ENCODE measurements at regions not wholly inside any gene's neighbourhood (a gene's known extent, or its start where the extent isn't known, plus 50 kb on each side); places are given as distances from the start of the nearest gene placed in this dataset.
"Not testable (repeated sequence)": the region's sequence is repeated elsewhere in the genome, so short reads cannot be mapped to it uniquely, and the experiment has no call there.

DNA sequence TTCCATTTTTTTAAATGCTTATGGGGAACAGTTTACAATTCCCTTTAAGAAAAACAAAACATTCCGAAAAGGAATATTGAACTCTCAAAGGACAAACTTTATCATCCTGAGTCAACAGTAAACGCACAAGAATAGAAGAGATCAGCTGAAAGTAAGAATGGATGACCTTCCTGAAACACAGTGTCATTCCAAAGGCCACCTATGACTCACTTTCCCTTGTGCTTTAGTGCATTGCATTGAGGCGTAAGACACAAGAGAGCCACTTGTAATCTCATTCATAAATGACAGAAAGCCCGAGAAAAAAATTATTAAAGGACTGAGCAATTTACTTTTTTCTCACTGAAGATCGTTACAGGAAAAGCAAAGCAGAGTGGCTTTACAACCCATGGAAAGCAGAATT is 1062.4 kb upstream of the DIAPH2 start:
- DNase-seq, result no peak

DNA sequence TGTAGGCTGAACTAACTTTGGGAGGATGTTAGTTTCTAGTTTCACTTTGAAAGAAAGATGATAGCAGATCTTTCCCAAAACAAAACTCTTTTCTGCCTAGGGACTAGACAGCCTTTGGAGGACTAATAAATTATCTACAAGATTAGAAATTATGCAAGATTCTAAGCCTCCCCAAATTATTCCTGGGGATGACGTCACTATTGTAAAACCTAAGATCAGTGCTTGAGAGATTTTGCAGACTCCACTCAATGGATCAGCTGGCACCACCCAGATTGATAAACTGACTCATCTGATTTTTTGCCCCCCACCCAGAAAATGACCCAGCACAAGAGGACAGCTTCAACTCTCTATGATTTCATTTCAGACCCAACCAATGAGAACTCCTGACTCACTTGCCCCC is 1057.9 kb upstream of the DIAPH2 start:
- DNase-seq, result no peak

DNA sequence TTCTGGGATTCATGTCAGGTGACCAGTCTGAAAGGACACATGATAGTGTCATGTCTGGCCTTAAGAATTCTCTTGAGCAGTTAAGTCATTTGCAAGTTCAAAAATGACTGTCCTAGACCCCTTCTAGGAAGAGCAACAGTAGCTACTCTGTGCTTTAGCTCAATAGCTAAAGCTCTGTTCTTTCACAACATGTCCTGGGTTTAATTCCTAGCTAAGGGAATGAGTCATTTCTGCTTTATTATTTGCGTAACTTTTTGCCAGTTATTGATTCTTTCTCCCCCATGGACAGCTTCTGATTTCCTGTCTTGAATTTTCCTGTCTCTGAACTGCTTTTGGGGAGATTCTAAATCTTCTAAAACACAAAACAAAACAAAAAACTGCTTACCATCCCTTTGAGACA is 1055.8 kb upstream of the DIAPH2 start:
- no peak for DNase-seq

DNA sequence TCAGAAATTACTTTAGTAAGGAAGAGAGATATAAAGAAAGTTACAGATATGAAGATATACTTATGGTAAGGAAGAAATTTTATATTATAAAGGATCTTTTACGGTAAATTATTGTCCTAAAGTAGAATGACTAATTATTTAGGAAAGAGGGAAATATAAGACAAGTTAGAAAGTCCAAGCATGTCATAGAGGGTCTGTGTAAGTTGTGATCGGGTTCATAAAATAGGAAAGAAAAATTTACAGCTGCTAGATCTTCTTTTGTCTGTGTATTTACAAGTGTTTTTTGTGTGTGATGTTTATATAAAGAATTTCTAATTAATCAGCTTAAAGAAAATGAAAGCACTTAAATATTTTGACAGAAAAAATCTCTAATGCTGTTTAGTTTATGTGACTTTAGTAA is 1054.9 kb upstream of the DIAPH2 start:
- no peak for DNase-seq

DNA sequence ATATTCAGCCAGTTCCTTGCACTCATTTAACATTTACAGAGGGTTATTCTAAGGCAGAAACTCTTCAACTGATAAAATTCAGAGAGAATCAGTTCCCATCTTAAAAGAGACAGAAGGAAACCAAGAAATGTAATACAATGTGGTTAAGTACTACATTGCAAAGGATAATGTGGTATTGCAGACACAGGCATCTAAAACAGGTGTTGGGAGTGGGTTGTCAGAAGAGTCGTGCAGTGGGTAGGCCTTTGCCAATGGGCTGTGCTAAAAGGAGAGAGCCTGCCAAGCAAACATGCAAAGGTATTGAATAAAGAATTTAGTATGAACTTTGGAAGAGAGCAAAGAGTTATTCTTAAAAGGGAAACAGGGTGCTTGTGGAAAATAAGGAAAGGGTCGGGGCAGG is 1044.4 kb upstream of the DIAPH2 start:
- no peak for DNase-seq

DNA sequence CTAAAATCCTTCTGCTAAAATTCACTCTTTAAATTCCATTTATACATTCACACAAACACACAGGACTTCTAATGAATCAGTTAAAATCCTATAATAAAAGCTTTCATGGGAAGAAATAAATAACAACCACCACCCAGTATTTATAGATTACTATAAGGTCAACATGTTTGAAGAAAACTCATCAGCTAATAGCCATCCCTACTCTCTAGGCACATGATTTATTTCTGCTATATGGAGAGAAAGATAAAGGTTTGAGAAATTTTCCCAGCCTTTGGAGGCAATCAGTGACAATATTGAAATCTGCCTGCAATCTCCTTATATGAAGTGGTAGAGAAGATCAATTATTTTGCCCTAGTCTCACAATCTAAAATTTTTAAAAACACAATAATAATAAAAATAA is 1038.9 kb upstream of the DIAPH2 start:
- DNase-seq, result no peak

DNA sequence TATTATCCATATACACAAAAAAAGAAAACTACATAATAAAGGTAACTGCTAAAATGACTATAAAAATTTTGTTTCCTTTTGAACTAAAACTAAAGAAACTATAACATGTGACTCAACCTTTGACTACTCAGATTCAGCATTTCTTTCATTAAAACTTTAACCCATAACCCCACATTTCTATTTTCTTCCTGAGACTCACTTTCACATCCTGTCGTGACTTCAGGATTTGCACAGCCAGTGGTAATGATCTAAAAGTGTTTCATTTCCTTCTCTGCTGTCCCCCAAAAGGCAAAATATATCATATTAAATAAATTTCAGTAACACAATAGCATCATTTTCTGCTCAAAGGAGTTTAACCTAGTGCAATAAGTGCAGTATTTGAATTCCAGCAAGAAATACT is 1022.4 kb upstream of the DIAPH2 start:
- no peak for DNase-seq

DNA sequence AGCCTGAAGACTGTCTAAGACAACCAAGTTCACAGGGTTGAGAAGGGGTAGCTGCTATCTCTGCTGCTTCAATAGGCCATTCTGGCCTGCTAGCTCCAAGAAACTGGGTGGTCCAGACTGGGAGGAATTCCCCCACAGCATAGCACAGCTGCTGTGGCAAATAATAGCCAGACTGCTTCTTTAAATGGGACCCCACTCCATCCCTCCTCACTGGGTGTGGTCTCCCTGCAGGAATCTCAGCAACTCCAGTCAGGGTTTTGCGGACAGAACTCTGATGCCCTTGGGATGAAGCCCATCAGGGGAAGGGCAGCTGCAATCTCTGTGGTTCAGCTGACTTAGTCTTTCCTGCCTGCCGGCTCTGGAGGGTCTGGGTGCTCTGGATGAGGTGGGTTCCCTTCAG is 1018.6 kb upstream of the DIAPH2 start:
- no peak for DNase-seq

DNA sequence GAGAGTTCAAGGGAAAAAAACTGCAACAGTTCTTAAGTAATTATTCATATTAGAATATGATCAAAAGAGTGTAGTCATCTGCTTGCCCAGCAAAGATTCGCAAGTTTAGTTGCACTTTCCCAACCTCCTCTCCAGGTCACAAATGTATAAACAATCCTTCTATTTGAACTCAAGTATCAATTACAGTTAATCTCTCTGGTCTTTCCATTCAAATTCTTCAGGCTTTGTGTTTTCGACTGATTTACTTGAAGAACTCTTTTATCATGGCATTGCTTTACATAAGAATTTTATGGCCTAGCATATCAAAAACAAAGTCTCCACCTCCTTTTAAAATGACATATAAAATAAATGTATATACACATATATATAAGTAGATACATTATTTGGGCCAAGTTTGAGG is 1009.6 kb upstream of the DIAPH2 start:
- no peak for DNase-seq

DNA sequence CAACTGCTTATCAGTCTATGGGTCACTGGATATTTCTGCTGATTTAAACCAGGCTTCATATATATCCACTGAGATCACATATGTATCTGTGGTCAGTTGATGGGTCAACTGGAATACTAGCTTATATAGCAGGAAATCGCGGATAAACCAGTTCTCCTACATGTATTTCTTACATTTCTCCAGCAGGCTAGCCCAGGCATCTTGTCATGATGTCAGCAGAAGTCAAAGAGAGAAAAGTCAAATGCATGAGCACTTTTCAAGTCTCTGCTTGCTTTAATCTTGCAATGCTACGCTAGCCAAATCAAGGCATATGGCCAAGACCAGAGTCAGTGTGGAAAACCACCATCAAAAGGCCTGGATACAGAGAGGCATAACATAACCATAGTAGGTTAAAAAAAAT is 1008.8 kb upstream of the DIAPH2 start:
- no peak for DNase-seq

DNA sequence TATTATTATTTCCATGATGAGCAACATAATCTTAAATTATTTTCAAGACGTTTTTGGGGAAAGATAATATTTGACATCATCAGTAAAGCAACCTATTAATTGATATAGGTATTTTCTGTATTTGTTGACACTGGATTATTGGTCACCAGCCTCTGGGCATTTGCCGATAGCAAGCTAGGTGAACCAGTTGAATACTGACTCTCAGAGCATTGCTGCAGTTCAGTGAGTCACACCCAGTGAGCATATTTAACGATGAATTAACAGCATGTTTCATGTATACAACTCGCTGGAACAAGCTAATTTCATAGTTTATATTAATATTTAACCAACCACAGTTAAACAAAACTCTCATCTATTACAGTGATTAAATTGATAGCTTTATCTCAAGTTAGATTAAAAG is 1006.0 kb upstream of the DIAPH2 start:
- no peak for DNase-seq

DNA sequence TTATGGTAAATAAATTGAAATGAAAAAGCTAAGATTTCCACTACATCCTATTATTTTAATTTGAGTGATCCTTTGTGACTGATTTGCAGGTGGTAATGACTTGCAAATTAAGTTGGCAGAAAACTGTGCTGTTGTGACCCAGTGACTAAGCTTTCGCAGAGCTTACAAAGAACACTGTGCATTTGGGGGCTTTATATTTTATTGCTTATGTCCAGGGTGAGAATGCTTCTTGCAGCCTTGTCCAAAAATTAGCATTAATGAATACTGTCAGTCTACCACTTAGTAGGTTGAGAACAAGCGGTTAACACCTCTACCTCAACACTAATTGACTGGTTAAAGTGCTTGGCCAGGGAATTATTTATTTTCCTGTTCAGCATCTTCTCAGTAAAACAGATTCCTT is 991.3 kb upstream of the DIAPH2 start:
- DNase-seq, result no peak

DNA sequence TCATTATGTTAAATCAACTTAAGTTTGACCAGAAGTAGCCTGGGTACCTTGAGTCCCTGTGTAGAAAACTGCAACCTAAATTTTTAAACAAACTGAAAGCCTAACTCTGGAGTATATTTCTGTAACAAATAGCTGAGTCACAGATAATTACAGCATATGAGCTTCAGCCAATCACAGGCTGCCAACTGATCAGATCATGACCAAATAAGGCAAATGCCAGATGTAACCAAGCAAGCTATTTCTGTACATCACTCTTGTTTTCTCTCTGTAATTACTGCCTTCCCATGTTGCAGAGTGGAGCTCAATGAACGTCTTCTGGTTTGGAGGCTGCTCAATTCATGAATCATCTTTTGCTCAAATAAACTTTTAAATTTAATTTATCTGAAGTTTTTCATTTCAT is 980.9 kb upstream of the DIAPH2 start:
- DNase-seq, result no peak

DNA sequence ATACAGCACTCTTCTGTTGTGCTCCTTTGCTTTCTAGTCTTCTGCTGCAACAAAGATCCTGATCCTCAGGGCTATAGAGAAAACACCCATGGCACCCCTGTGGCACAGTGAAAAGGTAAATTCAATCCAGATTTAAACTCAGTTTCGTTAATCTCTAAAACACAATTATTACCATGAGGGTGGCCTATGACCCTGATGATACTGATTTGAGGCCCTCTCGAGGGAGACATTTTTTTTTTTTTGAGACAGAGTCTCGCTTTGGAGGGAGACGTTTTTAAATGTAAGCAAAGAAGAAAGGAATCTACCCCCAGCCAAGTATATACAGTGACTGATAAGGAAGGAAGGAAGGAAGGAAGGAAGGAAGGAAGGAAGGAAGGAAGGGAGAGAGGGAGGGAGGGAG is 967.8 kb upstream of the DIAPH2 start:
- DNase-seq, result no peak

DNA sequence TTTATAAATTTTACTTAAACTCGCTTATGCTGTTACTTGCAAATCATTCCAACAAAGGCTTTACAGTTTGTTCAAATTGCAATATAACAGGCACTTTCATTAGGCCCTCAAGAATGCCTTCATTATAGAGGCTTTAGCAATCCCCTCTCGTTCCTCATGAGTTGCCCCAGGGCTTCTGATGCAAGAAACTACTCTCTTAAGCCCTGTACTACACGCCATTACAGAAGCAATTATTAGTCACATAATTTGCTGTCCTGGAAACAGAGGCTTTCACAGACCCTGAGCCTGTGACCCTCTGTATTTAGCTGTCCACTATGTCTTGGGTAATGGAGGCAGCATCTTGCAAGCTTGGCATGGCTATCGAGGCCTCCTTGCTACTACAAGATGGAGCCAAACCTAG is 965.9 kb upstream of the DIAPH2 start:
- no peak for DNase-seq

DNA sequence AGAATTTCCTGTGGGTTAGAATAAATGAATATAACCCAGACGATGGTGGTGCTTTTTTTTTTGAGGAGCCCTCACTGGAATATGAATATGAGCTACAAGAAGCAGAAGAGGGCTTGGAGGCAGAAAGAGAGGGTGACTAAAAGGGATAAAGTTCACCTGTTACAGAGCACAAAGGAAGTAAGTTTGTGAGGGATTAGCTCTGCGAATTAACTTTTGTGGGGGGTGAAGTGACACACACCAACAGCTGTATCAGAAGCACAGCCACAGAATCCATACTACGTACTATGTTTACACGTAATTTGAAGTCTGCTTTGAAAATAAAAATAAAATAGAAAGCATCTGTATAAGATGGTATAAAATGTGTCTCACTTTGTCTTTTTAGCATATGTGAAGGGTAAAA is 963.6 kb upstream of the DIAPH2 start:
- DNase-seq, result no peak

DNA sequence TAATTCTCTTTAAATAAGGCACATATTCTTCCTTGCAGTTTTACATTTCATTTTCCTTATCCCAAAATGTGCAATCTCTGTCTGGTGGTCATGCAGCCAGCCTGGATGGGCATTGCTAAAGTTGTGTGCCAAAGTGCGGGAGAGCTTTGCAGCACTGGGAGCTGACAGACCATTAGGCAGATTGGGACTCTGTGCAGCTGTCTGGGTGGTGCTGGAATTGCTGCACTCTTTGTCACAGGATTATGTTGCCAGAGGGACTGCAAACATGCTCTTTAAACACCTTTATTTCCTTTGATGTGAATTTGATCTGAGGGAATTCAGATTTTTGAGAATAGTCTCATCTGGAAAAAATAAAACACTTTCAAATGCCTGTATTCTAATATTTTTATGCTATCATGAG is 956.2 kb upstream of the DIAPH2 start:
- DNase-seq, result no peak

DNA sequence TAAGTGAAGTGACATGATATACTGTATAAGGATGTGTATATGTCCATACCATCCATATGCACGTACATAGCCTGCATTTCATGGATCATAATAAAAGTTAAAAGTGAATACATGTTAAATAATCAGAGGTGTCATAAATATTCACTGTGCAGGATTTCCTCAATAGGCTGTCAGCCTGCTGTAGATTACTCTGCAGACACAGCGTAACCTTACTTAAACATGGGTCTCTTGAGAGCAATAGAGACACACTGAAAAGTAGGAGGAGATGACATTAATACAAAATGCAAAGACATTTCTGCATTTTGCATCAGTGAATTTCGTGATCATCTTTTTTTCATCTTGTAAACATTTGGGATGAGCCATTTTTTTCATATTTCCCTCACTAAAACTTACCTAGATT is 955.2 kb upstream of the DIAPH2 start:
- DNase-seq, result no peak

DNA sequence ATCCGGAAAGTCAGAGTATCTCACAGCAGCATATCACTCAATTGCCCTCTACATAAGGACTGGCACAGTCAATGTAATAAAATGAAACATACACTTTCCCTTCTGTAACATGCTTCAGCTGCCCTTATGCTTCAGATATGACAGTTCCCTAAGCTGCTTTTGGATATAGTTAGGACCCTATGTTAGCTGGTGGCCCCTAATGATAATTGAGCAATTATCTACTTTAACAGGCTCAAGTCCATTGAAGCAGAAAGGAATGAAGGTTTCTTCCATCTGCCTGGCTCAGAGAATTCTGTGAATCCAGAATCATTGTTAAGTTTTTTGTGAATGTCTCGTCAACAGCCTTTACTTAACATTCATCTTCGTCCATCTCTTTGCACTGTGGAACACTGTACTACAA is 951.2 kb upstream of the DIAPH2 start:
- DNase-seq, result peak; percentile 24

DNA sequence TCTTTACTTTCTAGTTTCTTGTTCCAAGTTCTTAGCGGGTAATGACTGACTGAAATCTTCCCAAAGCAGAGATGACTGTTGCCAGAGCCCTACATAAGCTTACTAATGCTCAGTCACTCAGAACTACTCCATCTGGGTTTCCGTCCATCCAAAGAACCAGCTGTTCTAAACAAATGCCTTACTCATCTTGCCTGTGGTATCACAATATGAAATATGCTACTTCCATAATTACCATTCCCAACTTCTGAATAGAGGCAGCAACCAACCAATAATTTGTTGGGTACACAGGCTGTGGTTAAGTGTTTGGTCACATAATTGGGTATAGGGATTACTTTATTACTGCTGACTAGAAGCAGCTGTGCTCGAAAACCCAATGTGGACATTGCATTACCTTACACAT is 930.2 kb upstream of the DIAPH2 start:
- no peak for DNase-seq

DNA sequence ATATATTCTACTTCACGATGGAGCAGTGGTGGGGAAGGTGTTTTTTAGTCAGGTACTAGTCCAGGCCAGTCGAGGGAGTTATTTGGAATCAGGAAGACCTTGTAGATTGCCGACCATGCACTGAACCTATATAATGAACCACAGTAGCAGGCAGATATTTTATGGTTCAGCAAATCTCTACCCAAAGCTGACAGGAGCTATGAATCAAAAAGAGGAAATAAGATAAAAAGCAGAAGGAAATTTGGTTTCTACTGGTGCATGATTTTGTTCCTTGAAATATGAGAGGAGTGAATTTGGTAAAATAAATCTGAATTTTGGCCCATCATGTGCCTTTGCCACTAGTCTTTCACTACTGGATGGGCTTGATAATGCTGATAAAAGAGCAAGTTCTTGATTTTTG is 924.3 kb upstream of the DIAPH2 start:
- no peak for DNase-seq

DNA sequence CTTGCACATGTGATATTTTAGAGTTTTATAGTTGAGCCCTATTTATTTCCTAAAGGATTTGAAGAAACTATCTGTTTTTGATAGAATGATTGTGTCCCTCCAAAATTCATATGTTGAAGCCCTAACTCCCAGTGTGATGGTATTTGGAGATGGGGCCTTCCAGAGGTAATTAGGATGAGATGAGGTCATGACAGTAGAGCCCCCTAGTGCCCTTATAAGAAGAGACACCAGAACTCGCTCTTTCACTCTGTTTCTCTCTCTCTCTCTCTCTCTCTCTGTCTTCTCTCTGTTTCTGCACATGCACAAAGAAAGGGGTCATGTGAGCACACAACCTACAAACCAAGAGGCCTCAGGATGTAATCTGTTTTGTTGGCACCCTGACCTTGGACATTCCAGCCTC is 921.9 kb upstream of the DIAPH2 start:
- peak; percentile 5 for DNase-seq

DNA sequence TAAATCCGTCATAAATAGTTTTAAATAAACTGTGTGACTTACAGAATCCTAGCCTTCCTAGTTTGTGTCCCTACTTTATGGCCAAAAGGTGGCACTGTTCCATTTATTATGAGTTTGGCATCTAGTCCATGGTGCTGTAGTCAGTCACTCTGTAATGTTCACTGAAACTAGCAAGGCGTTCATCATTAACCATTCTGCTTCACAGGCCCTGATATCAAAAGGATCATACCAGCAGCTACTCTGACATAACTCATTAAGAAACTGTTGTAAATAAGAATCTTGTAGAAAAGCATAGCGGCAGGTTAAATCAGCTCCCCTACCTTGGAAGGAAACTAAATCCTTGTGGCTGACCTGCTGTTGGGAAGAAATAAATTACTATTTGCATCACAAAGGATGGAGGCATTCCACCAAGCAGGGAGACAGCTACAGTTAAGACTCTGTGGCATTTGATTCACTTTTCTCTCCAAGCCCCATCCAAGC is 919.6 kb upstream of the DIAPH2 start:
- DNase-seq, result peak; percentile 48

DNA sequence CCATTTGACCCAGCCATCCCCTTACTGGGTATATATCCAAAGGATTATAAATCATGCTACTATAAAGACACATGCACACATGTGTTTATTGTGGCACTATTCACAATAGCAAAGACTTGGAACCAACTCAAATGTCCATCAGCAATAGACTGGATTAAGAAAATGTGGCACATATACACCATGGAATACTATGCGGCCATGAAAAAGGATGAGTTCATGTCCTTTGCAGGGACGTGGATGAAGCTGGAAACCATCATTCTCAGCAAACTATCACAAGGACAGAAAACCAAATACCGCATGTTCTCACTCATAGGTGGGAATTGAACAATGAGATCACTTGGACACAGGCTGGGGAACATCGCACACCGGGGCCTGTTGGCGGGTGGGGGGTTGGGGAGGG is 913.4 kb upstream of the DIAPH2 start:
- not testable (repeated sequence) for DNase-seq

DNA sequence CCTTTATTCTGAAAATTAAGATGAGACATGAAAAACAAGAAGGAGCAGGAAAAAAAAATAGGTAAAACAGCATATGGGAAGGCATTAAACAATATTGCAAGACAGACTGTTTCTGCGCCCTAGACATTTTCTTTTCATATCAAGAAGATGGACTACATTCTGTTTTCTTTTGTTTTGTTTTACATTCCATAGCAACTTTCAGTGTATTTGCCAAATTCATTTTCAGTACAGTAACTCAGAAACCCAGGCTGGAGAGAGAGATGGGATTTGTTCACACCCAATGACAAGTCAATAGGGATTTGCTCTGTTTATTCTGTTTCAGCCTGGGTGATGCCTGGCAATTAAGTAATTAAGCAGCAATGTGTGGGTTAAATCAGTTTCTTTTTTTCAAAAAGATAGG is 892.8 kb upstream of the DIAPH2 start:
- no peak for DNase-seq

DNA sequence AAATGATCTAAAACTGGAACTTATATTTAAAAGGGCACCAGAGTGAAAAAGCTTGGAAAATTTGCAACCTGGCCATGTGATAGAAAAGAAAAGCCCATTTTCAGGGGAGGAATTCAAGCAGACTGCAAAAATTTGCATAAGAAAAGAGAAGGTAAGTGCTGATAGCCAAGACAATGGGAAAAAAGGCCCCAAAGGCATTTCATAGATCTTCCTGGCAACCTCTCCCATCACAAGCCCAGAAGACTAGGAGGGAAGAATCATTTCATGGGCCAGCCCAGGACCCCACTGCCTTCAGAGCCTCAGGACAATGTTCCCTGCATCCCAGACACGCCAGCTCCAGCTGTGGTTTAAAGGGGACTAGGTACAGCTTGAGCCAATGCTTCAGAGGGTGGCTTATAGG is 887.3 kb upstream of the DIAPH2 start:
- DNase-seq, result no peak

Measured in retina (tissue), 1 donor.